Breast epithelium (tissue), 4 donors: ENCODE measurements at regions not wholly inside any gene's neighbourhood (a gene's known extent, or its start where the extent isn't known, plus 50 kb on each side); places are given as distances from the start of the nearest gene placed in this dataset.
A peak's percentile ranks its signal among the peaks of the same experiment; 100 is the strongest.
"Not testable (repeated sequence)": the region's sequence is repeated elsewhere in the genome, so short reads cannot be mapped to it uniquely, and the experiment has no call there.

ENCODE experiments used
- DNase-seq, 2 donors: peaks; one replicate each; pipeline ENCODE4 v3.0.0-alpha.2; 2019; ENCODE audit warnings: low spot score in 2 of 2
- H3K27ac ChIP-seq, 2 donors: fragments of 200-600 bp; sonication (generic) in 1 of 2; one replicate each; pipeline ENCODE4 v1.5.1; 2016 to 2019; ENCODE audit warnings: mild to moderate bottlenecking in 1 of 2
- H3K27me3 ChIP-seq, 2 donors: fragments of 200-600 bp; sonication (generic) in 1 of 2; one replicate each; pipeline versions ENCODE4 v1.5.1 to v1.6.0; 2017 to 2019; ENCODE audit warnings: control low read depth in 1 of 2, mild to moderate bottlenecking in 1 of 2
- H3K36me3 ChIP-seq: fragments of 200-600 bp; one replicate; pipeline ENCODE4 v1.5.1; 2019
- H3K4me1 ChIP-seq, 2 donors: fragments of 200-600 bp; sonication (generic); one replicate each; pipeline ENCODE4 v1.5.1; 2016 to 2019; ENCODE audit warnings: control low read depth in 1 of 2
- H3K4me3 ChIP-seq, 3 donors: fragments of 200-600 bp; sonication (generic); 1 replicate in 2 of 3; 2 replicates in 1 of 3; pipeline ENCODE4 v1.5.1; 2016 to 2019; ENCODE audit warnings: mild to moderate bottlenecking in 3 of 3, moderate library complexity in 2 of 3
- H3K9me3 ChIP-seq, 2 donors: fragments of 200-600 bp; sonication (generic) in 1 of 2; one replicate each; pipeline ENCODE4 v1.5.1; 2016 to 2019; ENCODE audit warnings: control low read depth in 1 of 2
- CTCF ChIP-seq, 3 donors: fragments of 450-650 bp; IDR thresholded peaks; one replicate each; pipeline ENCODE4 v1.5.1; 2016 to 2017; ENCODE audit warnings: antibody characterized with exemption in 3 of 3, mild to moderate bottlenecking in 3 of 3, moderate library complexity in 3 of 3
- POLR2A ChIP-seq: fragments of 450-650 bp; IDR thresholded peaks from one replicate; pipeline ENCODE4 v1.6.1; 2016; ENCODE audit warnings: antibody characterized with exemption, mild to moderate bottlenecking, moderate library complexity
- POLR2AphosphoS5 ChIP-seq, 3 donors: sonication (generic); formaldehyde crosslinking; IDR thresholded peaks; one replicate each; pipeline ENCODE4 v1.6.1; 2017; ENCODE audit warnings: antibody characterized with exemption in 3 of 3
- intact Hi-C: fragments of 100-400 bp; cut with DNase I; formaldehyde crosslinking; loops from one replicate; pipeline ENCODE4 v1.15.1; 2023; ENCODE audit warnings: low total_unique reads

- no peaks in the 10 kb centered on the region for H3K36me3 ChIP-seq
- TF ChIP-seq POLR2AphosphoS5 (IDR thresholded peaks at IDR 0.05) (no peak), CTCF (IDR thresholded peaks at IDR 0.05) (no peak), POLR2A (no peak)
- DNase-seq: no peak
- H3K4me3 ChIP-seq: peak overlapping the region; percentile 9 to 51 (median 31)
- no peaks in the 10 kb centered on the region for H3K4me1 ChIP-seq
- peaks cover 0 to 4% of the 10 kb centered on the region in 2 donors for H3K27me3 ChIP-seq
- H3K9me3 ChIP-seq: no peaks in the 10 kb centered on the region
- intact Hi-C loops: no loop called here
- no peak overlapping the region for H3K27ac ChIP-seq
Observed at GRCh38 chr2:131646669-131647297, 119.1 kb downstream of the CCDC74A start.

GRCh38 chr2:131648565-131648964, 120.9 kb downstream of the CCDC74A start:
- H3K27ac ChIP-seq, H3K27me3 ChIP-seq, H3K9me3 ChIP-seq, H3K36me3 ChIP-seq, DNase-seq, H3K4me3 ChIP-seq, H3K4me1 ChIP-seq, intact Hi-C loops: not testable (repeated sequence)

GRCh38 chr2:131652246-131652645, 124.6 kb downstream of the CCDC74A start:
- intact Hi-C loops: not testable (repeated sequence)

GRCh38 chr2:131654107-131654506, 126.4 kb downstream of the CCDC74A start:
- H3K9me3 ChIP-seq, H3K36me3 ChIP-seq, H3K4me1 ChIP-seq, H3K27ac ChIP-seq, H3K4me3 ChIP-seq, DNase-seq, intact Hi-C loops, H3K27me3 ChIP-seq: not testable (repeated sequence)

More at GRCh38 chr2:131652246-131652645, 124.6 kb downstream of the CCDC74A start:
- DNase-seq, H3K27ac ChIP-seq, H3K27me3 ChIP-seq, H3K4me1 ChIP-seq, H3K4me3 ChIP-seq, H3K36me3 ChIP-seq, H3K9me3 ChIP-seq: not testable (repeated sequence)

- Histone ChIP-seq H3K27ac (no peak overlapping the region), H3K36me3 (no peaks in the 10 kb centered on the region), H3K9me3 (no peaks in the 10 kb centered on the region), H3K4me3 (no peak overlapping the region), H3K4me1 (no peaks in the 10 kb centered on the region), H3K27me3 (no peaks in the 10 kb centered on the region)
- TF ChIP-seq CTCF (IDR thresholded peaks at IDR 0.05) (no peak), POLR2A (no peak), POLR2AphosphoS5 (IDR thresholded peaks at IDR 0.05) (no peak)
- DNase-seq: no peak
- intact Hi-C loops: no loop called here
Observed at GRCh38 chr2:131656816-131657633, 129.3 kb downstream of the CCDC74A start.

GRCh38 chr2:131657895-131658768, 130.4 kb downstream of the CCDC74A start:
- no peaks in the 10 kb centered on the region for H3K36me3 ChIP-seq
- H3K4me1 ChIP-seq: no peaks in the 10 kb centered on the region
- H3K27ac ChIP-seq: no peak overlapping the region
- no peaks in the 10 kb centered on the region for H3K27me3 ChIP-seq
- TF ChIP-seq CTCF (IDR thresholded peaks at IDR 0.05): no peak
- TF ChIP-seq POLR2A: no peak
- TF ChIP-seq POLR2AphosphoS5 (IDR thresholded peaks at IDR 0.05): no peak
- H3K9me3 ChIP-seq: no peaks in the 10 kb centered on the region
- no peak overlapping the region for H3K4me3 ChIP-seq
- DNase-seq: no peak
- intact Hi-C loops: no loop called here
